SK-N-SH treated with all-trans-retinoic acid at 6 μM for 48 hours (cell line): ENCODE measurements at regions not wholly inside any gene's neighbourhood (a gene's known extent, or its start where the extent isn't known, plus 50 kb on each side); places are given as distances from the start of the nearest gene placed in this dataset.
"Not testable (repeated sequence)": the region's sequence is repeated elsewhere in the genome, so short reads cannot be mapped to it uniquely, and the experiment has no call there.

Experiments used
- ATAC-seq: fragments of 200-7000 bp; cut with Tn5 transposase; 3 replicates; pipeline ENCODE4 v1.9.1; 2020; ENCODE audit warnings: mild to moderate bottlenecking, moderate library complexity
- BACH2 ChIP-seq: fragments of 250-450 bp; sonication (Bioruptor Pico); IDR thresholded peaks from 2 replicates; pipeline ENCODE4 v1.9.0; 2021; ENCODE audit warnings: mild to moderate bottlenecking, borderline replicate concordance
- CREB5 ChIP-seq: fragments of 250-450 bp; sonication (Bioruptor Pico); IDR thresholded peaks from 2 replicates; pipeline ENCODE4 v1.5.1; 2020; ENCODE audit warnings: low read depth, mild to moderate bottlenecking, moderate library complexity
- CSDC2 ChIP-seq: fragments of 250-450 bp; sonication (Bioruptor Pico); IDR thresholded peaks from 2 replicates; pipeline ENCODE4 v1.5.0; 2020; ENCODE audit warnings: mild to moderate bottlenecking, moderate library complexity
- CSRNP3 ChIP-seq: fragments of 250-450 bp; sonication (Bioruptor Pico); IDR thresholded peaks from 2 replicates; pipeline ENCODE4 v1.5.1; 2021; ENCODE audit warnings: mild to moderate bottlenecking, moderate library complexity
- ESRRG ChIP-seq: fragments of 250-450 bp; sonication (Bioruptor Pico); IDR thresholded peaks from 2 replicates; pipeline ENCODE4 v1.6.1; 2021; ENCODE audit warnings: mild to moderate bottlenecking
- GLIS3 ChIP-seq: fragments of 250-450 bp; sonication (Bioruptor Pico); IDR thresholded peaks from 2 replicates; pipeline ENCODE4 v1.5.0; 2020; ENCODE audit warnings: mild to moderate bottlenecking, moderate library complexity
- OSR1 ChIP-seq: fragments of 250-450 bp; sonication (Bioruptor Pico); IDR thresholded peaks from 2 replicates; pipeline ENCODE4 v1.8.0; 2022; ENCODE audit warnings: moderate library complexity, mild to moderate bottlenecking, inconsistent platforms
- PATZ1 ChIP-seq: fragments of 250-450 bp; sonication (Bioruptor Pico); IDR thresholded peaks from 2 replicates; pipeline ENCODE4 v1.8.0; 2020; ENCODE audit warnings: mild to moderate bottlenecking, moderate library complexity, borderline replicate concordance
- POU6F1 ChIP-seq: fragments of 250-450 bp; sonication (Bioruptor Pico); IDR thresholded peaks from 2 replicates; pipeline ENCODE4 v1.8.0; 2021; ENCODE audit warnings: low read depth, mild to moderate bottlenecking, moderate library complexity, borderline replicate concordance
- PPARA ChIP-seq: fragments of 250-450 bp; sonication (Bioruptor Pico); IDR thresholded peaks from 2 replicates; pipeline ENCODE4 v1.5.0; 2020; ENCODE audit warnings: mild to moderate bottlenecking, borderline replicate concordance
- RARB ChIP-seq: fragments of 250-450 bp; sonication (Bioruptor Pico); IDR thresholded peaks from 2 replicates; pipeline ENCODE4 v1.8.0; 2021; ENCODE audit warnings: mild to moderate bottlenecking, moderate library complexity
- TOX ChIP-seq: fragments of 250-450 bp; sonication (Bioruptor Pico); IDR thresholded peaks from 2 replicates; pipeline ENCODE4 v1.8.0; 2021; ENCODE audit warnings: mild to moderate bottlenecking, moderate library complexity, borderline replicate concordance
- TSHZ2 ChIP-seq: fragments of 250-450 bp; sonication (Bioruptor Pico); IDR thresholded peaks from 2 replicates; pipeline ENCODE4 v1.5.0; 2020; ENCODE audit warnings: mild to moderate bottlenecking, moderate library complexity
- ZC3H10 ChIP-seq: fragments of 250-450 bp; sonication (Bioruptor Pico); IDR thresholded peaks from 2 replicates; pipeline ENCODE4 v1.5.1; 2021; ENCODE audit warnings: mild to moderate bottlenecking, moderate library complexity
- ZFP3 ChIP-seq: fragments of 250-450 bp; sonication (Bioruptor Pico); IDR thresholded peaks from 2 replicates; pipeline ENCODE4 v1.5.0; 2020; ENCODE audit warnings: mild to moderate bottlenecking, moderate library complexity
- ZFP30 ChIP-seq: fragments of 450-650 bp; formaldehyde crosslinking; IDR thresholded peaks from 2 replicates; pipeline ENCODE4 v1.5.0; 2022; ENCODE audit warnings: mild to moderate bottlenecking, moderate library complexity
- ZNF565 ChIP-seq: fragments of 450-650 bp; formaldehyde crosslinking; conservative IDR thresholded peaks from 2 replicates; pipeline ENCODE4 v1.5.0; 2020; ENCODE audit warnings: low read depth, mild to moderate bottlenecking, moderate library complexity
- ZNF70 ChIP-seq: fragments of 450-650 bp; formaldehyde crosslinking; IDR thresholded peaks from 2 replicates; pipeline ENCODE4 v1.5.0; 2020; ENCODE audit warnings: mild to moderate bottlenecking, moderate library complexity
- ZNF8 ChIP-seq: fragments of 450-650 bp; formaldehyde crosslinking; IDR thresholded peaks from 2 replicates; pipeline ENCODE4 v1.5.0; 2020; ENCODE audit warnings: mild to moderate bottlenecking, moderate library complexity

- ATAC-seq = not testable (repeated sequence)
Measured at GRCh38 chr14:25440382-25440781, 390.4 kb upstream of the STXBP6 start.

- no peak for ATAC-seq
- TF ChIP-seq TOX (CRISPR knock-in tag) (no peak), PPARA (no peak), BACH2 (no peak), CREB5 (CRISPR knock-in tag) (no peak), ZNF565 (CRISPR knock-in tag) (no peak), POU6F1 (CRISPR knock-in tag) (no peak), ZFP30 (CRISPR knock-in tag) (no peak)
Measured at GRCh38 chr14:25436906-25437305, 387.0 kb upstream of the STXBP6 start.

- TF ChIP-seq CSRNP3 (CRISPR knock-in tag) (no peak), ZFP30 (CRISPR knock-in tag) (no peak), ESRRG (CRISPR knock-in tag) (no peak), RARB (CRISPR knock-in tag) (no peak)
- ATAC-seq = no peak
Measured at GRCh38 chr14:25436288-25436875, 386.4 kb upstream of the STXBP6 start.

- TF ChIP-seq CSDC2 (CRISPR knock-in tag) (no peak), ZC3H10 (CRISPR knock-in tag) (no peak), ZFP3 (no peak), TOX (CRISPR knock-in tag) (no peak), PATZ1 (CRISPR knock-in tag) (no peak), POU6F1 (CRISPR knock-in tag) (no peak), ZNF565 (CRISPR knock-in tag) (no peak), TSHZ2 (CRISPR knock-in tag) (no peak), ZNF8 (CRISPR knock-in tag) (no peak), BACH2 (no peak), ZNF70 (CRISPR knock-in tag) (no peak), GLIS3 (no peak), ZFP30 (CRISPR knock-in tag) (no peak), ESRRG (CRISPR knock-in tag) (no peak), OSR1 (CRISPR knock-in tag) (no peak), PPARA (no peak)
- no peak for ATAC-seq
Measured at GRCh38 chr14:25431211-25432076, 381.5 kb upstream of the STXBP6 start.
